ENCODE measurements at regions not wholly inside any gene's neighbourhood (a gene's known extent, or its start where the extent isn't known, plus 50 kb on each side); places are given as distances from the start of the nearest gene placed in this dataset.

GRCh38 chr12:46472144-46472705 lies 99.7 kb upstream of the SLC38A2 start:
- TF ChIP-seq TCF7 (CRISPR knock-in tag; IDR thresholded peaks at IDR 0.05; ENCODE audit: low read depth) (no peak), ZNF317 (CRISPR knock-in tag; IDR thresholded peaks at IDR 0.05; ENCODE audit: borderline replicate concordance, low read depth) (no peak)
- TF ChIP-seq, protein P1, sequence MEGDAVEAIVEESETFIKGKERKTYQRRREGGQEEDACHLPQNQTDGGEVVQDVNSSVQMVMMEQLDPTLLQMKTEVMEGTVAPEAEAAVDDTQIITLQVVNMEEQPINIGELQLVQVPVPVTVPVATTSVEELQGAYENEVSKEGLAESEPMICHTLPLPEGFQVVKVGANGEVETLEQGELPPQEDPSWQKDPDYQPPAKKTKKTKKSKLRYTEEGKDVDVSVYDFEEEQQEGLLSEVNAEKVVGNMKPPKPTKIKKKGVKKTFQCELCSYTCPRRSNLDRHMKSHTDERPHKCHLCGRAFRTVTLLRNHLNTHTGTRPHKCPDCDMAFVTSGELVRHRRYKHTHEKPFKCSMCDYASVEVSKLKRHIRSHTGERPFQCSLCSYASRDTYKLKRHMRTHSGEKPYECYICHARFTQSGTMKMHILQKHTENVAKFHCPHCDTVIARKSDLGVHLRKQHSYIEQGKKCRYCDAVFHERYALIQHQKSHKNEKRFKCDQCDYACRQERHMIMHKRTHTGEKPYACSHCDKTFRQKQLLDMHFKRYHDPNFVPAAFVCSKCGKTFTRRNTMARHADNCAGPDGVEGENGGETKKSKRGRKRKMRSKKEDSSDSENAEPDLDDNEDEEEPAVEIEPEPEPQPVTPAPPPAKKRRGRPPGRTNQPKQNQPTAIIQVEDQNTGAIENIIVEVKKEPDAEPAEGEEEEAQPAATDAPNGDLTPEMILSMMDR (IDR thresholded peaks at IDR 0.05): no peak

All from WTC11 (cell line).